ENCODE measurements at regions not wholly inside any gene's neighbourhood (a gene's known extent, or its start where the extent isn't known, plus 50 kb on each side); places are given as distances from the start of the nearest gene placed in this dataset.
"Not testable (repeated sequence)": the region's sequence is repeated elsewhere in the genome, so short reads cannot be mapped to it uniquely, and the experiment has no call there.

GRCh38 chr9:135173066-135173465 lies 85.6 kb downstream of the OLFM1 start:
- Histone ChIP-seq H3K36me3 (no peaks in the 10 kb centered on the region), H3K9me3 (replicated peaks) (no peaks in the 10 kb centered on the region), H3K27ac (no peak overlapping the region), H3K4me1 (no peaks in the 10 kb centered on the region), H3K4me3 (no peak overlapping the region), H3K27me3 (peaks cover 10% of the 10 kb centered on the region)
- no peak for DNase-seq

DNA sequence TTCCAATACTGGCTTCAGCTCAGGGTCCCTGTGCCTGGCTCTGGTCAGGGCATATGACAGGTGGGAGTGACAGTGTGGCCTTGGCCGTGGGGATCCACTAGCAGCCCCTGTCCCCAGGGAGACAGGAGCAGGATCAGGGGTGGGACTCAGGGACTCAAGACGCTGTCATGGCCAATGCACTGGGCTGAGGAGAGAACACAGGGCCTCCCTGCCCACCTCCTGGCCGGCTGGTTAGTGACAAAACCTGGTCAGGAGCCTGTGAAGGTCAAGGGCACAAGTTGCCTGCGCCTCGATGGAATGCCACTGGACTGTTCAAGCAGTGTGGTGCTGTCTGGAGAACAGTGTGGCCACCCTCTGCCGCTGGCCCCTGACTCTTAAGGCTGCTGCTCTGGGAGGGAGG lies 86.8 kb downstream of the OLFM1 start:
- Histone ChIP-seq H3K27ac (no peak overlapping the region), H3K9me3 (replicated peaks) (no peaks in the 10 kb centered on the region), H3K4me3 (no peak overlapping the region), H3K27me3 (peaks cover 17% of the 10 kb centered on the region), H3K4me1 (no peaks in the 10 kb centered on the region), H3K36me3 (no peaks in the 10 kb centered on the region)
- no peak for DNase-seq

GRCh38 chr9:135174981-135175380 lies 87.5 kb downstream of the OLFM1 start:
- no peaks in the 10 kb centered on the region for H3K36me3 ChIP-seq
- no peak overlapping the region for H3K4me3 ChIP-seq
- no peaks in the 10 kb centered on the region for H3K4me1 ChIP-seq
- no peak for DNase-seq
- H3K27ac ChIP-seq: no peak overlapping the region
- peaks cover 21% of the 10 kb centered on the region for H3K27me3 ChIP-seq
- no peaks in the 10 kb centered on the region for H3K9me3 ChIP-seq (replicated peaks)

DNA sequence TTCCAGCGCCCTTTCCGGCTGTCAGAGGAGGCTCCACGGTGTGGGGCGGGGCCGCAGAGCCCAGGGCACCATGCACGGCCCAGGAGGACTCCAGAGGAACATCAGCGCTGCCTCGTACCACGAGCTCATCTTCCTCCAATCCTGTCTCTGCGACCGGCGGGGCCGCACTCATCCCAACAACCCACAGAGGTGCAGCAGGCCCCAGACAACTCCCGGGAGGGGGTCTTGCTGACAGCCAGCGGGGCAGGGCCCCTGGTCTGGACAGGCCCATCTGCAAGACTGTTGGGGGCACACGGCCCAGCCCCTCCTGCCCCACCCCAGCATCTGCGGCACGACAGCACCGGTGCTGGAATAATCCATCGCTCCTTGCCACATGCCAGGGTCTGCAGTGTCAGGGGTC lies 88.8 kb downstream of the OLFM1 start:
- no peak for DNase-seq
- Histone ChIP-seq H3K4me1 (no peaks in the 10 kb centered on the region), H3K9me3 (replicated peaks) (no peaks in the 10 kb centered on the region), H3K4me3 (no peak overlapping the region), H3K27me3 (peaks cover 23% of the 10 kb centered on the region), H3K27ac (no peak overlapping the region), H3K36me3 (no peaks in the 10 kb centered on the region)

DNA sequence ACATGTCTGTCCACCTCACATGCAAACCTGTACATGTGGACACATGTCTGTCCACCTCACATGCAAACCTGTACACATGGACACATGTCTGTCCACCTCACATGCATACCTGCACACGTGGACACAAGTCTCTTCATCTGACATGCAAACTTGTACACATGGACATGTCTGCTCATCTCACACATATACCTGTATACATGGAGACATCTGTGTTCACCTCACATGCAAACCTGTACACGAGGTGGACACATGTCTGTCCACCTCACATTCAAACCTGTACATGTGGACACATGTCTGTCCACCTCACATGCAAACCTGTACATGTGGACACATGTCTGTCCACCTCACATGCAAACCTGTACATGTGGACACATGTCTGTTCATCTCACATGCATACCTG lies 90.1 kb downstream of the OLFM1 start:
- H3K27ac ChIP-seq; DNase-seq; H3K9me3 ChIP-seq (replicated peaks); H3K36me3 ChIP-seq; H3K4me1 ChIP-seq; H3K4me3 ChIP-seq: not testable (repeated sequence)
- peaks cover 29% of the 10 kb centered on the region for H3K27me3 ChIP-seq

DNA sequence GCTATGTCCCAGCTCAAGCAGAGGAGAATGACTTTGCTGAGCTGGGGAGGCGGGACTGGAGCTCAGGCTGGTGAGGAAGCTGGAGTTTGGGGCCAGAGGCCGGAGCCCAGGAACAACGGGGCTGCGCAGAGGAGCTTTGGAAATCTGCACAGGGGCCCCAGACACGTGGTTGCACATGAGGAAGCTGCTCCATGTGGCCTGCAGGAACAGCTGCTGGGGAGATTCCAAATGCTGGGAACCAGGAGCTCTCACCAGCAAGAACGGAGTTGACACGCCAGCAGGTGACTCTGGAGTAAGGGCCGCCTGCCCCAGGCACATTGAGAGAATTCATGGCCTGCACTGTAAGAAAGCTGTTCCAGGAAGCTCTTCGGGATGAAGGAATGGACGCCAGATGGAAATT lies 91.0 kb downstream of the OLFM1 start:
- H3K9me3 ChIP-seq (replicated peaks): no peaks in the 10 kb centered on the region
- no peak for DNase-seq
- no peaks in the 10 kb centered on the region for H3K36me3 ChIP-seq
- H3K27ac ChIP-seq: no peak overlapping the region
- H3K4me3 ChIP-seq: no peak overlapping the region
- no peaks in the 10 kb centered on the region for H3K4me1 ChIP-seq
- H3K27me3 ChIP-seq: peaks cover 29% of the 10 kb centered on the region

GRCh38 chr9:135179041-135179440 lies 91.6 kb downstream of the OLFM1 start:
- DNase-seq: no peak
- H3K36me3 ChIP-seq: no peaks in the 10 kb centered on the region
- peaks cover 31% of the 10 kb centered on the region for H3K27me3 ChIP-seq
- no peaks in the 10 kb centered on the region for H3K9me3 ChIP-seq (replicated peaks)
- H3K4me1 ChIP-seq: no peaks in the 10 kb centered on the region
- H3K4me3 ChIP-seq: no peak overlapping the region
- no peak overlapping the region for H3K27ac ChIP-seq

GRCh38 chr9:135179976-135180375 lies 92.5 kb downstream of the OLFM1 start:
- no peaks in the 10 kb centered on the region for H3K4me1 ChIP-seq
- peaks cover 38% of the 10 kb centered on the region for H3K27me3 ChIP-seq
- H3K9me3 ChIP-seq (replicated peaks): no peaks in the 10 kb centered on the region
- no peak overlapping the region for H3K27ac ChIP-seq
- no peaks in the 10 kb centered on the region for H3K36me3 ChIP-seq
- no peak overlapping the region for H3K4me3 ChIP-seq
- no peak for DNase-seq

DNA sequence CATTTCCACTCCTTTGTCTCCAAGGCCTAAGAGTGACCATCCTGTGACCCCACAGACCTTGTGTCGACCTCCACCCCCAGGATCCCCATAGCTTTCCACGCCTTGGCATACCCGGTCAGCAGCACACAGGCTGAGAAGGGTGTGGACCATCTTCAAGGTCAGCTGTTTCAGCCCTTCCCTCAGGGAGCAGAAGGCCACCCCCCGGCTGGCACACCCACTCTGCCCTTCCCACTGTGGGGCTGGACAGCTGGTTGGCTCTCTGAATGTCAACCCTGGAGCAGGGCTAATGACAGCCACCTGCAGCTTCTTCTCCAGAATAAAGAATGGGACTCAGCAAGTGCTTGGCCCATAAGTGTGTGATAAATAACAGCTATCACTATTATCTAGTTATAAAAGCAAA lies 93.1 kb downstream of the OLFM1 start:
- DNase-seq: no peak
- H3K27ac ChIP-seq: no peak overlapping the region
- peaks cover 44% of the 10 kb centered on the region for H3K27me3 ChIP-seq
- no peaks in the 10 kb centered on the region for H3K36me3 ChIP-seq
- H3K9me3 ChIP-seq (replicated peaks): no peaks in the 10 kb centered on the region
- no peak overlapping the region for H3K4me3 ChIP-seq
- H3K4me1 ChIP-seq: no peaks in the 10 kb centered on the region

DNA sequence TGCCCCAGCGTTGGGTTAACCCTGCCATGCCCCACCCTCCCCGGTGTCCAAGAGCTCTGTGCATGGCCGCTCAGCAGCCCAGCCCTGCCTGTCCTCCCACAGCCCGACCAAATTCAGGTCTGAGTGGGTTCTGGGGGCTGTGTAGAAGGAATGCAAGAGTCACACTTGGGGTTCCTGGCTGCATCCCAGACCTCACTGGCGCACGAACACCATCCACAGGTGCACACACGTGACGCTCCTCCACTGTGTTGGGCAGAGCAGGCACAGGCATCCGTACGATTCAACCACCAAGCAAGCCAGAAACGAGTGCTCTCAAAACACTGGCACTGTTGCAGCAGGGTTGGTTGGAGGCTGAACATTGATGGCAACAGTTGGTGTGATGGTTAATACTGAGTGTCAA lies 93.9 kb downstream of the OLFM1 start:
- Histone ChIP-seq H3K4me1 (no peaks in the 10 kb centered on the region), H3K27ac (no peak overlapping the region), H3K9me3 (replicated peaks) (no peaks in the 10 kb centered on the region), H3K36me3 (no peaks in the 10 kb centered on the region), H3K4me3 (no peak overlapping the region), H3K27me3 (peaks cover 52% of the 10 kb centered on the region)
- no peak for DNase-seq

GRCh38 chr9:135181841-135182240 lies 94.4 kb downstream of the OLFM1 start:
- H3K4me1 ChIP-seq, DNase-seq: not testable (repeated sequence)

GRCh38 chr9:135183069-135183468 lies 95.6 kb downstream of the OLFM1 start:
- H3K9me3 ChIP-seq (replicated peaks): no peaks in the 10 kb centered on the region
- no peaks in the 10 kb centered on the region for H3K4me1 ChIP-seq
- no peak for DNase-seq
- H3K27me3 ChIP-seq: peaks cover 57% of the 10 kb centered on the region
- no peaks in the 10 kb centered on the region for H3K36me3 ChIP-seq
- no peak overlapping the region for H3K27ac ChIP-seq
- no peak overlapping the region for H3K4me3 ChIP-seq

More at GRCh38 chr9:135181841-135182240, 94.4 kb downstream of the OLFM1 start:
- H3K27ac ChIP-seq; H3K4me3 ChIP-seq; H3K36me3 ChIP-seq; H3K9me3 ChIP-seq (replicated peaks): not testable (repeated sequence)
- H3K27me3 ChIP-seq: peaks cover 57% of the 10 kb centered on the region

DNA sequence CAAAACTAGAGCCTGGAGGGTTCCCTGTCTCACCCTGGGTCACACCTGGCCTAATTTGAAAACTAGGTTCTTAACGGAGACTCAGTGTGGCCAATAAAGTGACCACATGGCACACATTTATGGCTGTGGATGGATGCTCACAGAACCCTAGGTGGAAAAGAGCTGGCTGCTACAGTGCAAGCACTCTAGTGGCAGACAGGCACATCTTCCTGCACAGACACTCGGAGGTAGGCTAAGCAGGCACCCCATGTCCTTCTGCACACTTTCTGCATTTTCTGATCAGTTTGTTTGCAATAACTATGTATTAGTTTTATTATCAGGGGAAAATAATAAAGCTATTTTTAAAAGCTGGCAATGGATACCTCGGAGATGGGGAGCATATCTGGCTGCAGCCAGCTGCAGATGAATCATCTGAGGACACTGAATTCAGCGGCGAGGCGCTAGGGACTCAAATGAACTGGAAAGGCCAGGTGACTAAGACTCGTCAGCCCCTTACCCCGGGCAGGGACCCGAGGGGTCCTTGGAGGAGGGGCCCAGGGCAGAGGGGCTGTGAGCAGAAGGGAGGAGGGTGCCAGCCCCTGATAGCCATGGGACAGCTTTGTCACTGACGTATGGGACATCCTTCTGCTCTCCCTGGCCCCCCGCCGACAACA lies 96.2 kb downstream of the OLFM1 start:
- DNase-seq: no peak

GRCh38 chr9:135184181-135185053 lies 96.9 kb downstream of the OLFM1 start:
- Histone ChIP-seq H3K9me3 (replicated peaks) (no peaks in the 10 kb centered on the region), H3K27ac (no peak overlapping the region), H3K36me3 (no peaks in the 10 kb centered on the region), H3K27me3 (peaks cover 48% of the 10 kb centered on the region), H3K4me1 (no peaks in the 10 kb centered on the region), H3K4me3 (no peak overlapping the region)
- no peak for DNase-seq

More for the DNA sequence above, 96.2 kb downstream of the OLFM1 start:
- Histone ChIP-seq H3K36me3 (no peaks in the 10 kb centered on the region), H3K4me3 (no peak overlapping the region), H3K27me3 (peaks cover 51% of the 10 kb centered on the region), H3K27ac (no peak overlapping the region), H3K9me3 (replicated peaks) (no peaks in the 10 kb centered on the region), H3K4me1 (no peaks in the 10 kb centered on the region)

- H3K4me1 ChIP-seq: no peaks in the 10 kb centered on the region
- no peaks in the 10 kb centered on the region for H3K36me3 ChIP-seq
- H3K27ac ChIP-seq: no peak overlapping the region
- H3K9me3 ChIP-seq (replicated peaks): no peaks in the 10 kb centered on the region
- H3K27me3 ChIP-seq: peaks cover 44% of the 10 kb centered on the region
- no peak overlapping the region for H3K4me3 ChIP-seq
- no peak for DNase-seq
These were observed 97.6 kb downstream of the OLFM1 start for GRCh38 chr9:135185060-135185459.
